ENCODE measurements at regions not wholly inside any gene's neighbourhood (a gene's known extent, or its start where the extent isn't known, plus 50 kb on each side); places are given as distances from the start of the nearest gene placed in this dataset.
A peak's percentile ranks its signal among the peaks of the same experiment; 100 is the strongest.

- TF ChIP-seq REST (IDR thresholded peaks at IDR 0.05; ENCODE audit: insufficient replicate concordance, low read depth): no peak
- peak; percentile 15 for TF ChIP-seq CTCF (IDR thresholded peaks at IDR 0.05; ENCODE audit: insufficient read depth, low read length)
- TF ChIP-seq POLR2AphosphoS5 (IDR thresholded peaks at IDR 0.05; ENCODE audit: low read depth): no peak
- TF ChIP-seq SPI1 (IDR thresholded peaks at IDR 0.05; ENCODE audit: borderline replicate concordance, low read depth): no peak
- TF ChIP-seq GABPA (IDR thresholded peaks at IDR 0.05; ENCODE audit: low read depth): no peak
Observed at GRCh38 chr6:132962936-132963868, 148.8 kb downstream of the RPS12 start.

Measured in HL-60 (cell line).